HL-60 (cell line): ENCODE measurements at regions not wholly inside any gene's neighbourhood (a gene's known extent, or its start where the extent isn't known, plus 50 kb on each side); places are given as distances from the start of the nearest gene placed in this dataset.

Experiments used
- CTCF ChIP-seq: IDR thresholded peaks from one replicate; pipeline ENCODE4 v1.5.1; 2011; ENCODE audit warnings: low read length, control low read depth, inconsistent platforms; ENCODE audit not compliant: insufficient read depth
- GABPA ChIP-seq: IDR thresholded peaks from 2 replicates; pipeline ENCODE4 v1.6.1; 2012; ENCODE audit warnings: low read depth
- POLR2AphosphoS5 ChIP-seq: IDR thresholded peaks from 2 replicates; pipeline ENCODE4 v1.6.1; 2012; ENCODE audit warnings: low read depth
- SPI1 ChIP-seq: IDR thresholded peaks from 2 replicates; pipeline ENCODE4 v1.6.1; 2012; ENCODE audit warnings: low read depth, mild to moderate bottlenecking, borderline replicate concordance
- TF ChIP-seq, protein P1 (sequence below): IDR thresholded peaks from 2 replicates; pipeline ENCODE4 v1.6.1; 2012; ENCODE audit warnings: low read depth; ENCODE audit not compliant: insufficient replicate concordance

- TF ChIP-seq CTCF, result no peak
- TF ChIP-seq POLR2AphosphoS5, result no peak
- TF ChIP-seq, protein P1, sequence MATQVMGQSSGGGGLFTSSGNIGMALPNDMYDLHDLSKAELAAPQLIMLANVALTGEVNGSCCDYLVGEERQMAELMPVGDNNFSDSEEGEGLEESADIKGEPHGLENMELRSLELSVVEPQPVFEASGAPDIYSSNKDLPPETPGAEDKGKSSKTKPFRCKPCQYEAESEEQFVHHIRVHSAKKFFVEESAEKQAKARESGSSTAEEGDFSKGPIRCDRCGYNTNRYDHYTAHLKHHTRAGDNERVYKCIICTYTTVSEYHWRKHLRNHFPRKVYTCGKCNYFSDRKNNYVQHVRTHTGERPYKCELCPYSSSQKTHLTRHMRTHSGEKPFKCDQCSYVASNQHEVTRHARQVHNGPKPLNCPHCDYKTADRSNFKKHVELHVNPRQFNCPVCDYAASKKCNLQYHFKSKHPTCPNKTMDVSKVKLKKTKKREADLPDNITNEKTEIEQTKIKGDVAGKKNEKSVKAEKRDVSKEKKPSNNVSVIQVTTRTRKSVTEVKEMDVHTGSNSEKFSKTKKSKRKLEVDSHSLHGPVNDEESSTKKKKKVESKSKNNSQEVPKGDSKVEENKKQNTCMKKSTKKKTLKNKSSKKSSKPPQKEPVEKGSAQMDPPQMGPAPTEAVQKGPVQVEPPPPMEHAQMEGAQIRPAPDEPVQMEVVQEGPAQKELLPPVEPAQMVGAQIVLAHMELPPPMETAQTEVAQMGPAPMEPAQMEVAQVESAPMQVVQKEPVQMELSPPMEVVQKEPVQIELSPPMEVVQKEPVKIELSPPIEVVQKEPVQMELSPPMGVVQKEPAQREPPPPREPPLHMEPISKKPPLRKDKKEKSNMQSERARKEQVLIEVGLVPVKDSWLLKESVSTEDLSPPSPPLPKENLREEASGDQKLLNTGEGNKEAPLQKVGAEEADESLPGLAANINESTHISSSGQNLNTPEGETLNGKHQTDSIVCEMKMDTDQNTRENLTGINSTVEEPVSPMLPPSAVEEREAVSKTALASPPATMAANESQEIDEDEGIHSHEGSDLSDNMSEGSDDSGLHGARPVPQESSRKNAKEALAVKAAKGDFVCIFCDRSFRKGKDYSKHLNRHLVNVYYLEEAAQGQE, result no peak
- no peak for TF ChIP-seq GABPA
- no peak for TF ChIP-seq SPI1
These were observed 59.4 kb upstream of the RMDN2 start for GRCh38 chr2:37865640-37866039.
